ENCODE measurements at regions not wholly inside any gene's neighbourhood (a gene's known extent, or its start where the extent isn't known, plus 50 kb on each side); places are given as distances from the start of the nearest gene placed in this dataset.

GRCh38 chr2:121090088-121090715 is 194.8 kb downstream of the TFCP2L1 start:
- ChIA-PET CTCF (interaction anchor here (14.5 to 16.0 kb wide), 2 partner anchors 7 to 8 kb away, joined by 163 read pairs; no protein-coding TSS in a partner anchor), POLR2A (no interaction called here)
- Histone ChIP-seq H3K4me3 (ENCODE audit: low read depth, low read length) (no peak overlapping the region), H3K27me3 (ENCODE audit: control insufficient read depth, insufficient read depth, low read length) (peaks cover 7% of the 10 kb centered on the region; the same call in 1 of the 2 replicates), H3K36me3 (ENCODE audit: control insufficient read depth, insufficient read depth, low read length) (no peaks in the 10 kb centered on the region)
- TF ChIP-seq CTCF (IDR thresholded peaks at IDR 0.05; ENCODE audit: insufficient read depth, low read depth, low read length): no peak
- DNase-seq (ENCODE audit: low read depth): no peak

- peaks cover 8% of the 10 kb centered on the region for H3K27me3 ChIP-seq (ENCODE audit: control insufficient read depth, insufficient read depth, low read length)
- DNase-seq (ENCODE audit: low read depth): no peak
- CTCF ChIA-PET: interaction anchor here (0.8 to 14.5 kb wide), 4 partner anchors 8 to 264 kb away, joined by 3 to 163 read pairs (median 32); no protein-coding TSS in a partner anchor
- no peaks in the 10 kb centered on the region for H3K36me3 ChIP-seq (ENCODE audit: control insufficient read depth, insufficient read depth, low read length)
- POLR2A ChIA-PET: interaction anchor here (0.7 kb wide), 1 partner anchor 807 kb away, joined by 15 read pairs; no protein-coding TSS in a partner anchor
- H3K4me3 ChIP-seq (ENCODE audit: low read depth, low read length): no peak overlapping the region
- TF ChIP-seq CTCF (IDR thresholded peaks at IDR 0.05; ENCODE audit: insufficient read depth, low read depth, low read length): no peak
Measured at GRCh38 chr2:121092095-121092494, 192.9 kb downstream of the TFCP2L1 start.

GRCh38 chr2:121093692-121094091 is 191.3 kb downstream of the TFCP2L1 start:
- DNase-seq (ENCODE audit: low read depth): no peak
- ChIA-PET CTCF (interaction anchor here (7.3 to 14.5 kb wide), 2 partner anchors 11 to 263 kb away, joined by 60 to 163 read pairs; no protein-coding TSS in a partner anchor), POLR2A (no interaction called here)
- no peak overlapping the region for H3K4me3 ChIP-seq (ENCODE audit: low read depth, low read length)
- H3K27me3 ChIP-seq (ENCODE audit: control insufficient read depth, insufficient read depth, low read length): peaks cover 9% of the 10 kb centered on the region
- TF ChIP-seq CTCF (IDR thresholded peaks at IDR 0.05; ENCODE audit: insufficient read depth, low read depth, low read length): no peak
- H3K36me3 ChIP-seq (ENCODE audit: control insufficient read depth, insufficient read depth, low read length): no peaks in the 10 kb centered on the region

- H3K36me3 ChIP-seq (ENCODE audit: control insufficient read depth, insufficient read depth, low read length): no peaks in the 10 kb centered on the region
- TF ChIP-seq CTCF (IDR thresholded peaks at IDR 0.05; ENCODE audit: insufficient read depth, low read depth, low read length): no peak
- ChIA-PET CTCF (interaction anchor here (0.6 to 14.5 kb wide), 4 partner anchors 12 to 285 kb away, joined by 3 to 163 read pairs (median 32); no protein-coding TSS in a partner anchor), POLR2A (no interaction called here)
- no peak overlapping the region for H3K4me3 ChIP-seq (ENCODE audit: low read depth, low read length)
- no peak for DNase-seq (ENCODE audit: low read depth)
- peaks cover 9% of the 10 kb centered on the region for H3K27me3 ChIP-seq (ENCODE audit: control insufficient read depth, insufficient read depth, low read length)
Measured at GRCh38 chr2:121094101-121094500, 190.9 kb downstream of the TFCP2L1 start.

- POLR2A ChIA-PET: interaction anchor here (0.7 kb wide), 1 partner anchor 937 kb away, joined by 4 read pairs; no protein-coding TSS in a partner anchor
- TF ChIP-seq CTCF (IDR thresholded peaks at IDR 0.05; ENCODE audit: insufficient read depth, low read depth, low read length): no peak
- CTCF ChIA-PET: interaction anchor here (0.9 to 14.5 kb wide), 10 partner anchors 9 to 974 kb away, joined by 3 to 163 read pairs (median 4); no protein-coding TSS in a partner anchor
Measured at GRCh38 chr2:121094845-121095244, 190.2 kb downstream of the TFCP2L1 start.

More at GRCh38 chr2:121094845-121095244, 190.2 kb downstream of the TFCP2L1 start:
- H3K4me3 ChIP-seq (ENCODE audit: low read depth, low read length): no peak overlapping the region
- H3K36me3 ChIP-seq (ENCODE audit: control insufficient read depth, insufficient read depth, low read length): no peaks in the 10 kb centered on the region
- H3K27me3 ChIP-seq (ENCODE audit: control insufficient read depth, insufficient read depth, low read length): peaks cover 10% of the 10 kb centered on the region
- no peak for DNase-seq (ENCODE audit: low read depth)

Data from BJ (cell line).